Hepatocyte (in vitro differentiated cells): ENCODE measurements at regions not wholly inside any gene's neighbourhood (a gene's known extent, or its start where the extent isn't known, plus 50 kb on each side); places are given as distances from the start of the nearest gene placed in this dataset.

ENCODE experiments used
- DNase-seq: peaks from one replicate; pipeline ENCODE4 v3.0.0-alpha.2; 2016; ENCODE audit warnings: low spot score
- H2AFZ ChIP-seq: fragments of 200-600 bp; sonication (generic); 2 replicates; pipeline ENCODE4 v1.6.0; 2016; ENCODE audit warnings: antibody characterized with exemption, mild to moderate bottlenecking
- H3K27ac ChIP-seq: fragments of 200-600 bp; sonication (generic); 2 replicates; pipeline ENCODE4 v1.5.1; 2016; ENCODE audit warnings: mild to moderate bottlenecking
- H3K27me3 ChIP-seq: fragments of 200-600 bp; sonication (generic); 2 replicates; pipeline ENCODE4 v1.6.1; 2016
- H3K36me3 ChIP-seq: fragments of 200-600 bp; sonication (generic); replicated peaks from 2 replicates; pipeline ENCODE4 v1.5.1; 2016; ENCODE audit warnings: low read depth; ENCODE audit not compliant: insufficient read depth
- H3K4me1 ChIP-seq: fragments of 200-600 bp; sonication (generic); 2 replicates; pipeline ENCODE4 v1.5.1; 2016; ENCODE audit warnings: mild to moderate bottlenecking, moderate library complexity; ENCODE audit not compliant: insufficient read depth
- H3K4me2 ChIP-seq: fragments of 200-600 bp; sonication (generic); 2 replicates; pipeline ENCODE4 v1.6.0; 2016
- H3K4me3 ChIP-seq: fragments of 200-600 bp; sonication (generic); 2 replicates; pipeline ENCODE4 v1.5.1; 2016; ENCODE audit warnings: mild to moderate bottlenecking
- H3K79me2 ChIP-seq: fragments of 200-600 bp; sonication (generic); 2 replicates; pipeline ENCODE4 v1.6.0; 2017; ENCODE audit warnings: mild to moderate bottlenecking
- H3K9me2 ChIP-seq: fragments of 200-600 bp; sonication (generic); replicated peaks from 2 replicates; pipeline ENCODE4 v1.6.0; 2017; ENCODE audit warnings: mild to moderate bottlenecking; ENCODE audit not compliant: insufficient read depth
- H3K9me3 ChIP-seq: fragments of 200-600 bp; sonication (generic); 2 replicates; pipeline ENCODE4 v1.5.1; 2016; ENCODE audit warnings: low read depth, mild to moderate bottlenecking
- H4K20me1 ChIP-seq: fragments of 200-600 bp; sonication (generic); 2 replicates; pipeline ENCODE4 v1.6.0; 2016; ENCODE audit warnings: mild to moderate bottlenecking; ENCODE audit not compliant: insufficient read depth, poor library complexity, severe bottlenecking
- EZH2 ChIP-seq: fragments of 200-600 bp; sonication (generic); IDR thresholded peaks from 2 replicates; pipeline ENCODE4 v1.6.1; 2016; ENCODE audit warnings: antibody characterized with exemption, mild to moderate bottlenecking, borderline replicate concordance
- EZH2phosphoT487 ChIP-seq: fragments of 200-600 bp; sonication (generic); IDR thresholded peaks from one replicate; pipeline ENCODE4 v1.6.1; 2018; ENCODE audit warnings: antibody characterized with exemption, mild to moderate bottlenecking, low read depth, moderate library complexity; ENCODE audit not compliant: unreplicated experiment, severe bottlenecking
- WGBS: methylation state at CpG from one replicate; pipeline ENCODE4 v1.1.6; 2016; ENCODE audit warnings: low lambda C conversion rate; ENCODE audit errors: missing lambda C conversion rate; 5-methylcytosine and 5-hydroxymethylcytosine counted together
- TF ChIP-seq, protein P1 (sequence below): fragments of 200-600 bp; sonication (generic); IDR thresholded peaks from 2 replicates; pipeline ENCODE4 v1.5.1; 2016; ENCODE audit warnings: antibody characterized with exemption, mild to moderate bottlenecking; ENCODE audit not compliant: poor library complexity

- no peaks in the 10 kb centered on the region for H3K79me2 ChIP-seq
- DNase-seq = no peak
- H3K4me3 ChIP-seq = no peak overlapping the region
- no peaks in the 10 kb centered on the region for H3K4me1 ChIP-seq
- H3K4me2 ChIP-seq = no peak overlapping the region
- 83% methylated on average over 4 of the region's 4 CpGs for WGBS
- no peaks in the 10 kb centered on the region for H3K27me3 ChIP-seq
- no peaks in the 10 kb centered on the region for H3K9me3 ChIP-seq
- no peak overlapping the region for H3K27ac ChIP-seq
- H2AFZ ChIP-seq = no peak overlapping the region
- H3K9me2 ChIP-seq = no peaks in the 10 kb centered on the region
- no peak for TF ChIP-seq EZH2phosphoT487
- TF ChIP-seq EZH2 = no peak
- TF ChIP-seq, protein P1, sequence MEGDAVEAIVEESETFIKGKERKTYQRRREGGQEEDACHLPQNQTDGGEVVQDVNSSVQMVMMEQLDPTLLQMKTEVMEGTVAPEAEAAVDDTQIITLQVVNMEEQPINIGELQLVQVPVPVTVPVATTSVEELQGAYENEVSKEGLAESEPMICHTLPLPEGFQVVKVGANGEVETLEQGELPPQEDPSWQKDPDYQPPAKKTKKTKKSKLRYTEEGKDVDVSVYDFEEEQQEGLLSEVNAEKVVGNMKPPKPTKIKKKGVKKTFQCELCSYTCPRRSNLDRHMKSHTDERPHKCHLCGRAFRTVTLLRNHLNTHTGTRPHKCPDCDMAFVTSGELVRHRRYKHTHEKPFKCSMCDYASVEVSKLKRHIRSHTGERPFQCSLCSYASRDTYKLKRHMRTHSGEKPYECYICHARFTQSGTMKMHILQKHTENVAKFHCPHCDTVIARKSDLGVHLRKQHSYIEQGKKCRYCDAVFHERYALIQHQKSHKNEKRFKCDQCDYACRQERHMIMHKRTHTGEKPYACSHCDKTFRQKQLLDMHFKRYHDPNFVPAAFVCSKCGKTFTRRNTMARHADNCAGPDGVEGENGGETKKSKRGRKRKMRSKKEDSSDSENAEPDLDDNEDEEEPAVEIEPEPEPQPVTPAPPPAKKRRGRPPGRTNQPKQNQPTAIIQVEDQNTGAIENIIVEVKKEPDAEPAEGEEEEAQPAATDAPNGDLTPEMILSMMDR = no peak
- H4K20me1 ChIP-seq = no peaks in the 10 kb centered on the region
- H3K36me3 ChIP-seq = no peaks in the 10 kb centered on the region
Observed at GRCh38 chr5:110842948-110843347, 104.1 kb downstream of the SLC25A46 start.

DNA sequence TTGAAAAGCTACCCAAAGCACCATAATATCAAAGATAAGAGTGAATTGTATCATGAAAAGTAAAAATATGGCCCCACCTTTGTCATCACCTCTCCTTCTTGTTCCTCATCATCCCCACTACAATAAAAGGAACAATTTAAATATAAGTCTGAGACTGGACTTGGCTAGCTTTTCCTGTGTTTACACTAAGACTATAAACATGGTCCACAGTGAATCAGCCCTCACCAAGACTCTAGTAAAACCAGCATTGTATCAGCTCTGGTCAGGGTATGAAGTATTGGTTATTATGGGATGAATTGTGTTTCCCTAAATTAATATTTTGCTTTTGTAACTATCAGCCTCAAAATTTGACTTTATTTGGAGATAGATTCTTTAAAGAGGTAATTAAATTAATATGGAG lies 105.4 kb downstream of the SLC25A46 start:
- no peaks in the 10 kb centered on the region for H4K20me1 ChIP-seq
- no peaks in the 10 kb centered on the region for H3K27me3 ChIP-seq
- no peak overlapping the region for H3K27ac ChIP-seq
- TF ChIP-seq EZH2phosphoT487 = no peak
- no peak overlapping the region for H3K4me3 ChIP-seq
- H2AFZ ChIP-seq = no peak overlapping the region
- no peaks in the 10 kb centered on the region for H3K4me1 ChIP-seq
- no peaks in the 10 kb centered on the region for H3K9me3 ChIP-seq
- no peaks in the 10 kb centered on the region for H3K36me3 ChIP-seq
- no peak for DNase-seq
- H3K79me2 ChIP-seq = no peaks in the 10 kb centered on the region
- no peak overlapping the region for H3K4me2 ChIP-seq
- H3K9me2 ChIP-seq = no peaks in the 10 kb centered on the region

DNA sequence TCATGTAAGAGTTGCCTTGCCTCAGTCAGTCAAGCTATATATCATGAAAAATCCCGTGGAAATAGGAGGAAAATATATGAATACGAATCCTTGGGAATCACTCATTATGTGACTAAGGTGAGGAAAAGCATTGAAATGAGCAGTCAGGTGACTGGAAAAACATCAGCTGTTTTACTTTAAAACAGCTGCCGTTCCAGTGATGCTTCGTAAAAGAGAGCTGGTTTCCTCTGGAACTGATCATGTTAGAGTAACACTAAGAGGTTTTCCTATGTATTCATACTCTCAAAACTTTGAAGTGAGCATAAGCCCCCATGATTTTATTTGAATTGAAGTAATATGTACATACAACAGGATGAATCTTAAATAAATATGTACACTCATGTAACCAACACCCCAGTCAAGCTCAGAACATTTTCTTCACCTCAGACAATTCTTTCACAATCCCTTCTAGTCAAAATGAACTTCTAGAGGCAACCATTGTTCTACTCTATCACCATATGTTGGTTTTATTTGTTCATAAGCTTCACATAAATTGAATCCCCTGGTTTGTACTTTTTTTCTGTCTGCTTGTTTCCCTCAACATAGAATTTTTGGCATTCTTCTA lies 107.7 kb downstream of the SLC25A46 start:
- no peaks in the 10 kb centered on the region for H4K20me1 ChIP-seq
- WGBS = 86% methylated on average over 4 of the region's 4 CpGs
- H3K4me2 ChIP-seq = no peak overlapping the region
- no peaks in the 10 kb centered on the region for H3K4me1 ChIP-seq
- no peak overlapping the region for H3K4me3 ChIP-seq
- DNase-seq = no peak
- H3K27me3 ChIP-seq = no peaks in the 10 kb centered on the region
- H3K79me2 ChIP-seq = no peaks in the 10 kb centered on the region
- no peak overlapping the region for H3K27ac ChIP-seq
- H3K9me3 ChIP-seq = no peaks in the 10 kb centered on the region
- H2AFZ ChIP-seq = no peak overlapping the region
- TF ChIP-seq, protein P1 = no peak
- TF ChIP-seq EZH2 = no peak
- TF ChIP-seq EZH2phosphoT487 = no peak
- no peaks in the 10 kb centered on the region for H3K9me2 ChIP-seq
- no peaks in the 10 kb centered on the region for H3K36me3 ChIP-seq

- Histone ChIP-seq H3K36me3 (no peaks in the 10 kb centered on the region), H4K20me1 (no peaks in the 10 kb centered on the region), H3K79me2 (no peaks in the 10 kb centered on the region), H3K27me3 (no peaks in the 10 kb centered on the region), H3K4me2 (no peak overlapping the region), H3K4me3 (no peak overlapping the region), H3K9me2 (no peaks in the 10 kb centered on the region), H3K27ac (no peak overlapping the region), H2AFZ (no peak overlapping the region), H3K9me3 (no peaks in the 10 kb centered on the region), H3K4me1 (no peaks in the 10 kb centered on the region)
- TF ChIP-seq, protein P1 = no peak
- no peak for TF ChIP-seq EZH2
- no peak for TF ChIP-seq EZH2phosphoT487
- DNase-seq = no peak
- WGBS = 71% methylated on average over 1 of the region's 1 CpG
Observed at GRCh38 chr5:110851357-110851756, 112.5 kb downstream of the SLC25A46 start.
